WERI-Rb-1 (cell line): ENCODE measurements at regions not wholly inside any gene's neighbourhood (a gene's known extent, or its start where the extent isn't known, plus 50 kb on each side); places are given as distances from the start of the nearest gene placed in this dataset.

ENCODE experiments used
- DNase-seq: peaks from one replicate; pipeline ENCODE4 v3.0.0-alpha.2; 2020
- H3K27ac ChIP-seq: fragments of 250-450 bp; sonication (Bioruptor Pico); 2 replicates; pipeline ENCODE4 v1.5.1; 2020; ENCODE audit warnings: mild to moderate bottlenecking, moderate library complexity
- H3K27me3 ChIP-seq: fragments of 250-450 bp; sonication (Bioruptor Pico); 2 replicates; pipeline ENCODE4 v1.5.1; 2021; ENCODE audit warnings: mild to moderate bottlenecking, low read depth, moderate library complexity; ENCODE audit not compliant: insufficient read depth, severe bottlenecking
- H3K36me3 ChIP-seq: fragments of 250-450 bp; sonication (Bioruptor Pico); 2 replicates; pipeline ENCODE4 v1.5.1; 2020; ENCODE audit warnings: mild to moderate bottlenecking, moderate library complexity
- H3K4me3 ChIP-seq: 2 replicates; pipeline ENCODE4 v1.5.1; 2011; ENCODE audit warnings: low read depth, mild to moderate bottlenecking, control low read depth, low read length
- H3K9me3 ChIP-seq: fragments of 250-450 bp; sonication (Bioruptor Pico); 2 replicates; pipeline ENCODE4 v1.5.1; 2021; ENCODE audit warnings: mild to moderate bottlenecking, moderate library complexity; ENCODE audit not compliant: severe bottlenecking
- TF ChIP-seq, protein P1 (sequence below): IDR thresholded peaks from 2 replicates; pipeline ENCODE4 v1.5.1; 2011; ENCODE audit warnings: low read depth, mild to moderate bottlenecking, control low read depth, inconsistent platforms, low read length

GRCh38 chr6:12431023-12431422, 140.9 kb downstream of the EDN1 start:
- no peaks in the 10 kb centered on the region for H3K27me3 ChIP-seq
- no peak overlapping the region for H3K4me3 ChIP-seq
- H3K27ac ChIP-seq, result no peak overlapping the region
- no peak for DNase-seq
- no peaks in the 10 kb centered on the region for H3K9me3 ChIP-seq
- H3K36me3 ChIP-seq, result no peaks in the 10 kb centered on the region
- TF ChIP-seq, protein P1, sequence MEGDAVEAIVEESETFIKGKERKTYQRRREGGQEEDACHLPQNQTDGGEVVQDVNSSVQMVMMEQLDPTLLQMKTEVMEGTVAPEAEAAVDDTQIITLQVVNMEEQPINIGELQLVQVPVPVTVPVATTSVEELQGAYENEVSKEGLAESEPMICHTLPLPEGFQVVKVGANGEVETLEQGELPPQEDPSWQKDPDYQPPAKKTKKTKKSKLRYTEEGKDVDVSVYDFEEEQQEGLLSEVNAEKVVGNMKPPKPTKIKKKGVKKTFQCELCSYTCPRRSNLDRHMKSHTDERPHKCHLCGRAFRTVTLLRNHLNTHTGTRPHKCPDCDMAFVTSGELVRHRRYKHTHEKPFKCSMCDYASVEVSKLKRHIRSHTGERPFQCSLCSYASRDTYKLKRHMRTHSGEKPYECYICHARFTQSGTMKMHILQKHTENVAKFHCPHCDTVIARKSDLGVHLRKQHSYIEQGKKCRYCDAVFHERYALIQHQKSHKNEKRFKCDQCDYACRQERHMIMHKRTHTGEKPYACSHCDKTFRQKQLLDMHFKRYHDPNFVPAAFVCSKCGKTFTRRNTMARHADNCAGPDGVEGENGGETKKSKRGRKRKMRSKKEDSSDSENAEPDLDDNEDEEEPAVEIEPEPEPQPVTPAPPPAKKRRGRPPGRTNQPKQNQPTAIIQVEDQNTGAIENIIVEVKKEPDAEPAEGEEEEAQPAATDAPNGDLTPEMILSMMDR, result no peak

GRCh38 chr6:12436224-12436623, 146.1 kb downstream of the EDN1 start:
- TF ChIP-seq, protein P1, result no peak
- Histone ChIP-seq H3K36me3 (no peaks in the 10 kb centered on the region), H3K27ac (no peak overlapping the region), H3K27me3 (no peaks in the 10 kb centered on the region), H3K4me3 (no peak overlapping the region), H3K9me3 (no peaks in the 10 kb centered on the region)
- DNase-seq, result no peak

GRCh38 chr6:12436683-12437082, 146.5 kb downstream of the EDN1 start:
- Histone ChIP-seq H3K27ac (no peak overlapping the region), H3K27me3 (no peaks in the 10 kb centered on the region), H3K36me3 (no peaks in the 10 kb centered on the region), H3K4me3 (no peak overlapping the region), H3K9me3 (no peaks in the 10 kb centered on the region)
- TF ChIP-seq, protein P1, result no peak
- no peak for DNase-seq

DNA sequence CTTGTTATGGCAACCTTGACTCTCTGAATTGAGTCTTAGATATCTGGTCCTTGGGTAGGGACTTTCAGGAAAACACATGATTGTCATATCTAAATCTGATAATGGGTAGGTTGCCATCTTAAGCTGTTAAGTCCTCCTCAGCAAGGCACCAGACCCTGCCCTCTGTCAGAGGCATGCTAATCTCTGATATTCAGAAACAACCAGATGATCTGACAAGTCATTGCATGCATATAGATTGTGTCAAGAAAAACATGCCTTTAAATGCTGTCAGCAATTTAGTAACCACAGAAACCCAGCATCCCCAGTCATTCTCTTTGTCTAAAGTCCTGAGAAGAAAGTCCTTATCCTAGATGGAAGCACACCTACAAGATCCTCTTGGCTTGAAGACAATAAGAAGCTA, 149.1 kb downstream of the EDN1 start:
- H3K4me3 ChIP-seq, result no peak overlapping the region
- H3K27ac ChIP-seq, result no peak overlapping the region
- DNase-seq, result peak; percentile 59
- TF ChIP-seq, protein P1, result no peak
- no peaks in the 10 kb centered on the region for H3K36me3 ChIP-seq
- H3K9me3 ChIP-seq, result no peaks in the 10 kb centered on the region
- no peaks in the 10 kb centered on the region for H3K27me3 ChIP-seq

- TF ChIP-seq, protein P1, result no peak
- no peak overlapping the region for H3K27ac ChIP-seq
- no peaks in the 10 kb centered on the region for H3K9me3 ChIP-seq
- H3K27me3 ChIP-seq, result no peaks in the 10 kb centered on the region
- no peak overlapping the region for H3K4me3 ChIP-seq
- no peak for DNase-seq
- no peaks in the 10 kb centered on the region for H3K36me3 ChIP-seq
These were observed 150.8 kb downstream of the EDN1 start for GRCh38 chr6:12440981-12441380.

DNA sequence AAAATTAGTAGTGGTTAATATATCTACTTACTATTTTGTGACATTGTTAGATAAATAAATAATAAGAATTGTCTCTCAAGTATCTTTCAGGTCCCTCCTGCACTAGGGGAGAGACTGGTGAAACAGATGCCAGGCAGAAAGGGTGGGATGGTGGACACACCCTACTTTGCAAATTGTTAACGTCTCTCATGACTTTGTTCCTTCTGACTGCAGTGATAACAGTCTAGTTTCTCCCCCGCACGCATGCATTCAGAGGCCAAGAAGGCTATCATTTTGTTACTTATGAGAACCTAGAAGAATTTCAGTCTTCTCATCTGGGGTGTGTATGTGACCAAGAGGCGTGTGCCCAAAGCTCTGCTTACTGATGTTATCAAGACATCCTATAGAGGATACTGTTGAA, 152.3 kb downstream of the EDN1 start:
- H3K4me3 ChIP-seq, result no peak overlapping the region
- no peaks in the 10 kb centered on the region for H3K27me3 ChIP-seq
- no peak for DNase-seq
- no peaks in the 10 kb centered on the region for H3K36me3 ChIP-seq
- H3K9me3 ChIP-seq, result no peaks in the 10 kb centered on the region
- no peak overlapping the region for H3K27ac ChIP-seq
- TF ChIP-seq, protein P1, result no peak
